IMR-90 (cell line): ENCODE measurements at regions not wholly inside any gene's neighbourhood (a gene's known extent, or its start where the extent isn't known, plus 50 kb on each side); places are given as distances from the start of the nearest gene placed in this dataset.

Experiments used
- ATAC-seq: fragments of 200-7000 bp; cut with Tn5 transposase; 2 replicates; pipeline ENCODE4 v1.9.1; 2020; ENCODE audit warnings: low read depth, mild to moderate bottlenecking, moderate library complexity
- BruUV-seq: library from RNA; stranded (reverse); fragments of 400-500 nt; replicated peaks from 2 replicates; lab custom pipeline; 2021; lab: Mats Ljungman, UMichigan
- CTCF ChIA-PET: fragments of 300-600 bp; formaldehyde crosslinking; extraction: SDS; loops from one replicate; lab custom pipeline; 2021; ENCODE audit warnings: antibody characterized with exemption; lab: Yijun Ruan, JAX
- POLR2A ChIA-PET: fragments of 300-600 bp; sonication (Branson Sonifier 250); formaldehyde crosslinking; loops from one replicate; lab custom pipeline; 2022; ENCODE audit warnings: antibody characterized with exemption; ENCODE audit not compliant: unreplicated experiment; lab: Charles Lee
- DNase-seq: peaks from one replicate; pipeline ENCODE4 v3.0.0; 2013
- H2AFZ ChIP-seq: replicated peaks from 2 replicates; pipeline ENCODE3; 2013; ENCODE audit warnings: low read length, mild to moderate bottlenecking; ENCODE audit not compliant: poor library complexity
- H2AK5ac ChIP-seq: 2 replicates; pipeline ENCODE4 v1.6.1; 2013; ENCODE audit warnings: low read depth, low read length, inconsistent platforms
- H2AK9ac ChIP-seq: replicated peaks from 2 replicates; pipeline ENCODE3; 2013; ENCODE audit warnings: mild to moderate bottlenecking, low read depth, low read length, moderate library complexity; ENCODE audit not compliant: poor library complexity
- H2BK120ac ChIP-seq: 2 replicates; pipeline ENCODE4 v1.6.1; 2013; ENCODE audit warnings: low read depth, low read length, inconsistent platforms
- H2BK15ac ChIP-seq: 3 replicates; pipeline ENCODE4 v1.6.1; 2013; ENCODE audit warnings: low read depth, low read length, inconsistent platforms
- H2BK20ac ChIP-seq: 2 replicates; pipeline ENCODE4 v1.6.1; 2013; ENCODE audit warnings: low read depth, mild to moderate bottlenecking, inconsistent platforms, low read length, moderate library complexity
- H2BK5ac ChIP-seq: 2 replicates; pipeline ENCODE4 v1.6.1; 2013; ENCODE audit warnings: mild to moderate bottlenecking, low read depth, low read length, inconsistent platforms; ENCODE audit not compliant: poor library complexity, severe bottlenecking
- H3K14ac ChIP-seq: replicated peaks from 2 replicates; pipeline ENCODE4 v1.6.1; 2013; ENCODE audit warnings: low read depth, low read length, inconsistent platforms
- H3K18ac ChIP-seq: 2 replicates; pipeline ENCODE4 v1.6.1; 2013; ENCODE audit warnings: low read depth, low read length, control low read depth
- H3K23ac ChIP-seq: 2 replicates; pipeline ENCODE4 v1.6.1; 2013; ENCODE audit warnings: low read depth, low read length, inconsistent platforms
- H3K27ac ChIP-seq: 2 replicates; pipeline ENCODE4 v1.5.1; 2013; ENCODE audit warnings: mild to moderate bottlenecking, control low read depth, low read length; ENCODE audit not compliant: insufficient read depth
- H3K27me3 ChIP-seq: 2 replicates; pipeline ENCODE4 v1.6.1; 2013; ENCODE audit warnings: low read length; ENCODE audit not compliant: control insufficient read depth, insufficient read depth
- H3K36me3 ChIP-seq: 2 replicates; pipeline ENCODE4 v1.6.1; 2013; ENCODE audit warnings: low read length, mixed read lengths; ENCODE audit not compliant: control insufficient read depth, insufficient read depth
- H3K4ac ChIP-seq: 2 replicates; pipeline ENCODE4 v1.6.1; 2013; ENCODE audit warnings: low read depth, low read length, inconsistent platforms
- H3K4me1 ChIP-seq: 2 replicates; pipeline ENCODE4 v1.6.1; 2013; ENCODE audit warnings: low read length, mixed read lengths; ENCODE audit not compliant: control insufficient read depth, insufficient read depth
- H3K4me2 ChIP-seq: 2 replicates; pipeline ENCODE4 v1.6.1; 2013; ENCODE audit warnings: low read depth, mild to moderate bottlenecking, control low read depth, low read length, moderate library complexity
- H3K4me3 ChIP-seq: 2 replicates; pipeline ENCODE4 v1.5.1; 2013; ENCODE audit warnings: low read depth, mild to moderate bottlenecking, control low read depth, low read length, moderate library complexity; ENCODE audit not compliant: insufficient read depth
- H3K56ac ChIP-seq: 2 replicates; pipeline ENCODE4 v1.6.1; 2013; ENCODE audit warnings: low read length, inconsistent platforms; ENCODE audit not compliant: insufficient read depth; ENCODE audit errors: extremely low read depth
- H3K79me1 ChIP-seq, 2 experiments: 2 replicates each; pipeline ENCODE4 v1.6.1; 2013; ENCODE audit warnings: low read length in 2 of 2, inconsistent platforms in 1 of 2, low read depth in 1 of 2
- H3K9ac ChIP-seq: 2 replicates; pipeline ENCODE4 v1.6.1; 2013; ENCODE audit warnings: low read depth, low read length, control low read depth
- H3K9me1 ChIP-seq: 2 replicates; pipeline ENCODE4 v1.6.1; 2013; ENCODE audit warnings: low read length, inconsistent platforms; ENCODE audit not compliant: insufficient read depth
- H3K9me3 ChIP-seq: 2 replicates; pipeline ENCODE4 v1.6.1; 2013; ENCODE audit warnings: low read length; ENCODE audit not compliant: control insufficient read depth, insufficient read depth
- H4K20me1 ChIP-seq: 2 replicates; pipeline ENCODE4 v1.6.1; 2013; ENCODE audit warnings: low read length, inconsistent platforms; ENCODE audit not compliant: insufficient read depth
- H4K5ac ChIP-seq: 2 replicates; pipeline ENCODE4 v1.6.1; 2013; ENCODE audit warnings: mild to moderate bottlenecking, low read depth, low read length, control low read depth
- H4K8ac ChIP-seq, 2 experiments: 2 replicates each; pipeline ENCODE4 v1.6.1; 2013; ENCODE audit warnings: low read depth in 2 of 2, low read length in 2 of 2, control low read depth in 1 of 2, inconsistent platforms in 1 of 2
- H4K91ac ChIP-seq: 2 replicates; pipeline ENCODE4 v1.6.1; 2013; ENCODE audit warnings: low read depth, low read length, inconsistent platforms; ENCODE audit not compliant: insufficient read depth
- BHLHE40 ChIP-seq: fragments of 150-350 bp; IDR thresholded peaks from 2 replicates; pipeline ENCODE4 v1.6.1; 2016; ENCODE audit warnings: mild to moderate bottlenecking, low read depth, low read length
- CEBPB ChIP-seq: IDR thresholded peaks from 2 replicates; pipeline ENCODE4 v1.6.1; 2012; ENCODE audit warnings: low read depth, low read length, improper control_type of control experiment
- CTCF ChIP-seq: conservative IDR thresholded peaks from 2 replicates; pipeline ENCODE4 v1.5.1; 2012; ENCODE audit warnings: mild to moderate bottlenecking, low read depth, low read length, improper control_type of control experiment
- ELK1 ChIP-seq: fragments of 150-350 bp; IDR thresholded peaks from 2 replicates; pipeline ENCODE4 v1.6.1; 2016; ENCODE audit warnings: low read depth, mild to moderate bottlenecking, low read length, moderate library complexity, borderline replicate concordance
- FOS ChIP-seq: fragments of 150-350 bp; IDR thresholded peaks from 2 replicates; pipeline ENCODE4 v1.6.1; 2016; ENCODE audit warnings: low read depth, low read length
- MAFK ChIP-seq: IDR thresholded peaks from 2 replicates; pipeline ENCODE4 v1.6.1; 2012; ENCODE audit warnings: low read depth, low read length, improper control_type of control experiment
- MAZ ChIP-seq: IDR thresholded peaks from 2 replicates; pipeline ENCODE4 v1.6.1; 2012; ENCODE audit warnings: low read depth, mild to moderate bottlenecking, low read length, improper control_type of control experiment, moderate library complexity, borderline replicate concordance
- MXI1 ChIP-seq: IDR thresholded peaks from 2 replicates; pipeline ENCODE4 v1.6.1; 2012; ENCODE audit warnings: low read depth, mild to moderate bottlenecking, low read length, moderate library complexity, borderline replicate concordance
- NFE2L2 ChIP-seq: fragments of 150-350 bp; IDR thresholded peaks from 2 replicates; pipeline ENCODE4 v1.6.1; 2016; ENCODE audit warnings: low read depth, mild to moderate bottlenecking, low read length
- POLR2A ChIP-seq: IDR thresholded peaks from 2 replicates; pipeline ENCODE4 v1.6.1; 2012; ENCODE audit warnings: mild to moderate bottlenecking, low read depth, low read length
- RAD21 ChIP-seq: IDR thresholded peaks from 2 replicates; pipeline ENCODE4 v1.6.1; 2012; ENCODE audit warnings: low read length, improper control_type of control experiment
- RCOR1 ChIP-seq: IDR thresholded peaks from 2 replicates; pipeline ENCODE4 v1.6.1; 2012; ENCODE audit warnings: mild to moderate bottlenecking, low read length, improper control_type of control experiment; ENCODE audit not compliant: insufficient replicate concordance
- RFX5 ChIP-seq: IDR thresholded peaks from 2 replicates; pipeline ENCODE4 v1.8.0; 2012; ENCODE audit warnings: low read depth, mild to moderate bottlenecking, low read length, moderate library complexity
- SMC3 ChIP-seq: fragments of 150-350 bp; IDR thresholded peaks from 2 replicates; pipeline ENCODE4 v1.6.1; 2016; ENCODE audit warnings: low read depth, mild to moderate bottlenecking, antibody characterized with exemption, low read length, moderate library complexity
- USF2 ChIP-seq: fragments of 150-350 bp; IDR thresholded peaks from 2 replicates; pipeline ENCODE4 v1.6.1; 2017; ENCODE audit warnings: mild to moderate bottlenecking, antibody characterized with exemption, low read length, low read depth
- WGBS, 2 experiments: methylation state at CpG; one replicate each; pipeline versions ENCODE4 v1.1.5 to v1.1.7; 2013; ENCODE audit warnings: missing lambda C conversion rate in 2 of 2; ENCODE audit not compliant: insufficient read length in 1 of 2; ENCODE audit errors: extremely low coverage in 2 of 2; 5-methylcytosine and 5-hydroxymethylcytosine counted together
- dilution Hi-C: fragments of 300-500 bp; cut with HindIII; formaldehyde crosslinking; loops from one replicate; pipeline ENCODE4 v1.14.3; 2018; ENCODE audit warnings: low sequenced_read_pairs; ENCODE audit not compliant: unreplicated experiment
- in situ Hi-C: fragments of 300-500 bp; cut with MboI; formaldehyde crosslinking; loops from 3 replicates; pipeline ENCODE4 v1.14.3; 2019; ENCODE audit warnings: low sequenced_read_pairs, inconsistent platforms, mixed read lengths
- intact Hi-C: fragments of 100-400 bp; cut with micrococcal nuclease; formaldehyde crosslinking; loops from 2 replicates; pipeline ENCODE4 v1.10.0; 2022

- in situ Hi-C loops (no loop called here), dilution Hi-C loops (no loop called here), intact Hi-C loops (no loop called here)
- H3K18ac ChIP-seq = no peak overlapping the region
- peak overlapping the region; percentile 18; the same call in 2 of the 3 replicates for H2BK15ac ChIP-seq
- peak overlapping the region; percentile 69 for H2BK5ac ChIP-seq
- DNase-seq = no peak
- H4K91ac ChIP-seq = peak overlapping the region; percentile 38; the same call in 1 of the 2 replicates
- no peak overlapping the region for H2AK9ac ChIP-seq
- no peaks in the 10 kb centered on the region for H3K9me3 ChIP-seq
- BruUV-seq = no TSS peak
- no peaks in the 10 kb centered on the region for H3K36me3 ChIP-seq
- peak overlapping the region; percentile 15; the same call in 1 of the 2 replicates for H2BK120ac ChIP-seq
- no peak overlapping the region for H4K5ac ChIP-seq
- no peak overlapping the region for H3K23ac ChIP-seq
- no peak overlapping the region; a peak in 1 of 4 replicates for H4K8ac ChIP-seq
- H3K79me1 ChIP-seq = no peaks in the 10 kb centered on the region
- peak overlapping the region; percentile 96 for H2AK5ac ChIP-seq
- no peak overlapping the region for H2BK20ac ChIP-seq
- CTCF ChIA-PET = no interaction called here
- no peaks in the 10 kb centered on the region for H3K27me3 ChIP-seq
- no peak for ATAC-seq
- TF ChIP-seq USF2 (no peak), CTCF (no peak), MAZ (no peak), RAD21 (no peak), FOS (no peak), POLR2A (no peak), NFE2L2 (no peak), BHLHE40 (no peak), RFX5 (no peak), MAFK (no peak), RCOR1 (no peak), MXI1 (no peak), ELK1 (no peak), CEBPB (no peak), SMC3 (no peak)
- no peak overlapping the region for H3K14ac ChIP-seq
- H3K4me1 ChIP-seq = peaks cover 3% of the 10 kb centered on the region; the same call in 1 of the 2 replicates
- H3K4me3 ChIP-seq = no peak overlapping the region
- 81% methylated on average over 15 of the region's 27 CpGs; no CpG with 5 or more reads in 1 of the 2 experiments for WGBS, 2 experiments
- no peaks in the 10 kb centered on the region for H4K20me1 ChIP-seq
- peaks cover 22% of the 10 kb centered on the region for H3K9me1 ChIP-seq
- H3K4me2 ChIP-seq = no peak overlapping the region
- H3K9ac ChIP-seq = no peak overlapping the region
- no peak overlapping the region for H3K27ac ChIP-seq
- H3K4ac ChIP-seq = peak overlapping the region; percentile 90
- peak overlapping the region; percentile 24 for H2AFZ ChIP-seq
- POLR2A ChIA-PET = no interaction called here
- H3K56ac ChIP-seq = no peak overlapping the region
Observed at GRCh38 chr2:8595811-8596600, 85.8 kb upstream of the ID2 start.
